OCI-LY3 (cell line): ENCODE measurements at regions not wholly inside any gene's neighbourhood (a gene's known extent, or its start where the extent isn't known, plus 50 kb on each side); places are given as distances from the start of the nearest gene placed in this dataset.

Experiments used
- CTCF ChIP-seq: fragments of 200-600, 300-600 bp; sonication (generic); IDR thresholded peaks from 2 replicates; pipeline ENCODE4 v1.5.1; 2014; ENCODE audit warnings: antibody characterized with exemption, low read length, low read depth
- EZH2phosphoT487 ChIP-seq: fragments of 200-600 bp; shearing (Covaris generic); IDR thresholded peaks from 2 replicates; pipeline ENCODE4 v1.6.1; 2018; ENCODE audit warnings: antibody characterized with exemption, mixed run types, low read depth

GRCh38 chr1:65658122-65658521, 134.6 kb upstream of the PDE4B start:
- TF ChIP-seq CTCF (no peak), EZH2phosphoT487 (no peak)
